IMR-90 (cell line): ENCODE measurements at regions not wholly inside any gene's neighbourhood (a gene's known extent, or its start where the extent isn't known, plus 50 kb on each side); places are given as distances from the start of the nearest gene placed in this dataset.

Source experiments
- ATAC-seq: fragments of 200-7000 bp; cut with Tn5 transposase; 2 replicates; pipeline ENCODE4 v1.9.1; 2020; ENCODE audit warnings: low read depth, mild to moderate bottlenecking, moderate library complexity
- BruUV-seq: library from RNA; stranded (reverse); fragments of 400-500 nt; replicated peaks from 2 replicates; lab custom pipeline; 2021; lab: Mats Ljungman, UMichigan
- CTCF ChIA-PET: fragments of 300-600 bp; formaldehyde crosslinking; extraction: SDS; loops from one replicate; lab custom pipeline; 2021; ENCODE audit warnings: antibody characterized with exemption; lab: Yijun Ruan, JAX
- POLR2A ChIA-PET: fragments of 300-600 bp; sonication (Branson Sonifier 250); formaldehyde crosslinking; loops from one replicate; lab custom pipeline; 2022; ENCODE audit warnings: antibody characterized with exemption; ENCODE audit not compliant: unreplicated experiment; lab: Charles Lee
- DNase-seq: peaks from one replicate; pipeline ENCODE4 v3.0.0; 2013
- H2AFZ ChIP-seq: replicated peaks from 2 replicates; pipeline ENCODE3; 2013; ENCODE audit warnings: low read length, mild to moderate bottlenecking; ENCODE audit not compliant: poor library complexity
- H2AK5ac ChIP-seq: 2 replicates; pipeline ENCODE4 v1.6.1; 2013; ENCODE audit warnings: low read depth, low read length, inconsistent platforms
- H2AK9ac ChIP-seq: replicated peaks from 2 replicates; pipeline ENCODE3; 2013; ENCODE audit warnings: mild to moderate bottlenecking, low read depth, low read length, moderate library complexity; ENCODE audit not compliant: poor library complexity
- H2BK120ac ChIP-seq: 2 replicates; pipeline ENCODE4 v1.6.1; 2013; ENCODE audit warnings: low read depth, low read length, inconsistent platforms
- H2BK15ac ChIP-seq: 3 replicates; pipeline ENCODE4 v1.6.1; 2013; ENCODE audit warnings: low read depth, low read length, inconsistent platforms
- H2BK20ac ChIP-seq: 2 replicates; pipeline ENCODE4 v1.6.1; 2013; ENCODE audit warnings: low read depth, mild to moderate bottlenecking, inconsistent platforms, low read length, moderate library complexity
- H2BK5ac ChIP-seq: 2 replicates; pipeline ENCODE4 v1.6.1; 2013; ENCODE audit warnings: mild to moderate bottlenecking, low read depth, low read length, inconsistent platforms; ENCODE audit not compliant: poor library complexity, severe bottlenecking
- H3K14ac ChIP-seq: replicated peaks from 2 replicates; pipeline ENCODE4 v1.6.1; 2013; ENCODE audit warnings: low read depth, low read length, inconsistent platforms
- H3K18ac ChIP-seq: 2 replicates; pipeline ENCODE4 v1.6.1; 2013; ENCODE audit warnings: low read depth, low read length, control low read depth
- H3K23ac ChIP-seq: 2 replicates; pipeline ENCODE4 v1.6.1; 2013; ENCODE audit warnings: low read depth, low read length, inconsistent platforms
- H3K27ac ChIP-seq: 2 replicates; pipeline ENCODE4 v1.5.1; 2013; ENCODE audit warnings: mild to moderate bottlenecking, control low read depth, low read length; ENCODE audit not compliant: insufficient read depth
- H3K27me3 ChIP-seq: 2 replicates; pipeline ENCODE4 v1.6.1; 2013; ENCODE audit warnings: low read length; ENCODE audit not compliant: control insufficient read depth, insufficient read depth
- H3K36me3 ChIP-seq: 2 replicates; pipeline ENCODE4 v1.6.1; 2013; ENCODE audit warnings: low read length, mixed read lengths; ENCODE audit not compliant: control insufficient read depth, insufficient read depth
- H3K4ac ChIP-seq: 2 replicates; pipeline ENCODE4 v1.6.1; 2013; ENCODE audit warnings: low read depth, low read length, inconsistent platforms
- H3K4me1 ChIP-seq: 2 replicates; pipeline ENCODE4 v1.6.1; 2013; ENCODE audit warnings: low read length, mixed read lengths; ENCODE audit not compliant: control insufficient read depth, insufficient read depth
- H3K4me2 ChIP-seq: 2 replicates; pipeline ENCODE4 v1.6.1; 2013; ENCODE audit warnings: low read depth, mild to moderate bottlenecking, control low read depth, low read length, moderate library complexity
- H3K4me3 ChIP-seq: 2 replicates; pipeline ENCODE4 v1.5.1; 2013; ENCODE audit warnings: low read depth, mild to moderate bottlenecking, control low read depth, low read length, moderate library complexity; ENCODE audit not compliant: insufficient read depth
- H3K56ac ChIP-seq: 2 replicates; pipeline ENCODE4 v1.6.1; 2013; ENCODE audit warnings: low read length, inconsistent platforms; ENCODE audit not compliant: insufficient read depth; ENCODE audit errors: extremely low read depth
- H3K79me1 ChIP-seq, 2 experiments: 2 replicates each; pipeline ENCODE4 v1.6.1; 2013; ENCODE audit warnings: low read length in 2 of 2, inconsistent platforms in 1 of 2, low read depth in 1 of 2
- H3K9ac ChIP-seq: 2 replicates; pipeline ENCODE4 v1.6.1; 2013; ENCODE audit warnings: low read depth, low read length, control low read depth
- H3K9me1 ChIP-seq: 2 replicates; pipeline ENCODE4 v1.6.1; 2013; ENCODE audit warnings: low read length, inconsistent platforms; ENCODE audit not compliant: insufficient read depth
- H3K9me3 ChIP-seq: 2 replicates; pipeline ENCODE4 v1.6.1; 2013; ENCODE audit warnings: low read length; ENCODE audit not compliant: control insufficient read depth, insufficient read depth
- H4K20me1 ChIP-seq: 2 replicates; pipeline ENCODE4 v1.6.1; 2013; ENCODE audit warnings: low read length, inconsistent platforms; ENCODE audit not compliant: insufficient read depth
- H4K5ac ChIP-seq: 2 replicates; pipeline ENCODE4 v1.6.1; 2013; ENCODE audit warnings: mild to moderate bottlenecking, low read depth, low read length, control low read depth
- H4K8ac ChIP-seq, 2 experiments: 2 replicates each; pipeline ENCODE4 v1.6.1; 2013; ENCODE audit warnings: low read depth in 2 of 2, low read length in 2 of 2, control low read depth in 1 of 2, inconsistent platforms in 1 of 2
- H4K91ac ChIP-seq: 2 replicates; pipeline ENCODE4 v1.6.1; 2013; ENCODE audit warnings: low read depth, low read length, inconsistent platforms; ENCODE audit not compliant: insufficient read depth
- BHLHE40 ChIP-seq: fragments of 150-350 bp; IDR thresholded peaks from 2 replicates; pipeline ENCODE4 v1.6.1; 2016; ENCODE audit warnings: mild to moderate bottlenecking, low read depth, low read length
- CEBPB ChIP-seq: IDR thresholded peaks from 2 replicates; pipeline ENCODE4 v1.6.1; 2012; ENCODE audit warnings: low read depth, low read length, improper control_type of control experiment
- CHD1 ChIP-seq: IDR thresholded peaks from 2 replicates; pipeline ENCODE4 v1.6.1; 2012; ENCODE audit warnings: low read depth, low read length, improper control_type of control experiment
- CTCF ChIP-seq: conservative IDR thresholded peaks from 2 replicates; pipeline ENCODE4 v1.5.1; 2012; ENCODE audit warnings: mild to moderate bottlenecking, low read depth, low read length, improper control_type of control experiment
- ELK1 ChIP-seq: fragments of 150-350 bp; IDR thresholded peaks from 2 replicates; pipeline ENCODE4 v1.6.1; 2016; ENCODE audit warnings: low read depth, mild to moderate bottlenecking, low read length, moderate library complexity, borderline replicate concordance
- FOS ChIP-seq: fragments of 150-350 bp; IDR thresholded peaks from 2 replicates; pipeline ENCODE4 v1.6.1; 2016; ENCODE audit warnings: low read depth, low read length
- MXI1 ChIP-seq: IDR thresholded peaks from 2 replicates; pipeline ENCODE4 v1.6.1; 2012; ENCODE audit warnings: low read depth, mild to moderate bottlenecking, low read length, moderate library complexity, borderline replicate concordance
- NFE2L2 ChIP-seq: fragments of 150-350 bp; IDR thresholded peaks from 2 replicates; pipeline ENCODE4 v1.6.1; 2016; ENCODE audit warnings: low read depth, mild to moderate bottlenecking, low read length
- POLR2A ChIP-seq: IDR thresholded peaks from 2 replicates; pipeline ENCODE4 v1.6.1; 2012; ENCODE audit warnings: mild to moderate bottlenecking, low read depth, low read length
- RAD21 ChIP-seq: IDR thresholded peaks from 2 replicates; pipeline ENCODE4 v1.6.1; 2012; ENCODE audit warnings: low read length, improper control_type of control experiment
- RCOR1 ChIP-seq: IDR thresholded peaks from 2 replicates; pipeline ENCODE4 v1.6.1; 2012; ENCODE audit warnings: mild to moderate bottlenecking, low read length, improper control_type of control experiment; ENCODE audit not compliant: insufficient replicate concordance
- RFX5 ChIP-seq: IDR thresholded peaks from 2 replicates; pipeline ENCODE4 v1.8.0; 2012; ENCODE audit warnings: low read depth, mild to moderate bottlenecking, low read length, moderate library complexity
- SMC3 ChIP-seq: fragments of 150-350 bp; IDR thresholded peaks from 2 replicates; pipeline ENCODE4 v1.6.1; 2016; ENCODE audit warnings: low read depth, mild to moderate bottlenecking, antibody characterized with exemption, low read length, moderate library complexity
- USF2 ChIP-seq: fragments of 150-350 bp; IDR thresholded peaks from 2 replicates; pipeline ENCODE4 v1.6.1; 2017; ENCODE audit warnings: mild to moderate bottlenecking, antibody characterized with exemption, low read length, low read depth
- WGBS, 2 experiments: methylation state at CpG; one replicate each; pipeline versions ENCODE4 v1.1.5 to v1.1.7; 2013; ENCODE audit warnings: missing lambda C conversion rate in 2 of 2; ENCODE audit not compliant: insufficient read length in 1 of 2; ENCODE audit errors: extremely low coverage in 2 of 2; 5-methylcytosine and 5-hydroxymethylcytosine counted together
- dilution Hi-C: fragments of 300-500 bp; cut with HindIII; formaldehyde crosslinking; loops from one replicate; pipeline ENCODE4 v1.14.3; 2018; ENCODE audit warnings: low sequenced_read_pairs; ENCODE audit not compliant: unreplicated experiment
- in situ Hi-C: fragments of 300-500 bp; cut with MboI; formaldehyde crosslinking; loops from 3 replicates; pipeline ENCODE4 v1.14.3; 2019; ENCODE audit warnings: low sequenced_read_pairs, inconsistent platforms, mixed read lengths
- intact Hi-C: fragments of 100-400 bp; cut with micrococcal nuclease; formaldehyde crosslinking; loops from 2 replicates; pipeline ENCODE4 v1.10.0; 2022

GRCh38 chr9:96107436-96107835 lies 194.5 kb downstream of the HSD17B3 start:
- H3K27me3 ChIP-seq, result peaks cover 14% of the 10 kb centered on the region
- H4K91ac ChIP-seq, result no peak overlapping the region
- H4K20me1 ChIP-seq, result no peaks in the 10 kb centered on the region
- H3K4me1 ChIP-seq, result no peaks in the 10 kb centered on the region
- CTCF ChIA-PET, result no interaction called here
- H2AK5ac ChIP-seq, result no peak overlapping the region
- no peak overlapping the region for H4K8ac ChIP-seq
- H3K4ac ChIP-seq, result no peak overlapping the region
- H2BK120ac ChIP-seq, result no peak overlapping the region
- H2AK9ac ChIP-seq, result no peak overlapping the region
- no peak for TF ChIP-seq RAD21
- no peak for TF ChIP-seq FOS
- no peak for TF ChIP-seq USF2
- TF ChIP-seq SMC3, result no peak
- no peak for TF ChIP-seq RCOR1
- TF ChIP-seq NFE2L2, result no peak
- TF ChIP-seq CEBPB, result no peak
- TF ChIP-seq MXI1, result no peak
- no peak for TF ChIP-seq POLR2A
- TF ChIP-seq CTCF, result no peak
- no peak for TF ChIP-seq RFX5
- no peak for TF ChIP-seq BHLHE40
- no peak for TF ChIP-seq ELK1
- no peak for TF ChIP-seq CHD1
- POLR2A ChIA-PET, result no interaction called here
- no peak overlapping the region for H4K5ac ChIP-seq
- H3K36me3 ChIP-seq, result no peaks in the 10 kb centered on the region
- H3K79me1 ChIP-seq, result no peaks in the 10 kb centered on the region
- in situ Hi-C loops (no loop called here), intact Hi-C loops (no loop called here), dilution Hi-C loops (no loop called here)
- no TSS peak for BruUV-seq
- H3K18ac ChIP-seq, result no peak overlapping the region
- no peak for ATAC-seq
- WGBS, 2 experiments, result 40% methylated on average over 1 of the region's 2 CpGs; no CpG with 5 or more reads in 1 of the 2 experiments
- H2AFZ ChIP-seq, result no peak overlapping the region
- H2BK5ac ChIP-seq, result no peak overlapping the region
- H2BK15ac ChIP-seq, result no peak overlapping the region
- H3K9ac ChIP-seq, result no peak overlapping the region
- no peaks in the 10 kb centered on the region for H3K9me3 ChIP-seq
- no peak for DNase-seq
- no peak overlapping the region for H2BK20ac ChIP-seq
- H3K4me2 ChIP-seq, result no peak overlapping the region
- no peak overlapping the region for H3K56ac ChIP-seq
- no peaks in the 10 kb centered on the region for H3K9me1 ChIP-seq
- H3K4me3 ChIP-seq, result no peak overlapping the region
- no peak overlapping the region for H3K14ac ChIP-seq
- H3K23ac ChIP-seq, result no peak overlapping the region
- H3K27ac ChIP-seq, result no peak overlapping the region
